HG03045 (cell line): ENCODE measurements at regions not wholly inside any gene's neighbourhood (a gene's known extent, or its start where the extent isn't known, plus 50 kb on each side); places are given as distances from the start of the nearest gene placed in this dataset.
"Not testable (repeated sequence)": the region's sequence is repeated elsewhere in the genome, so short reads cannot be mapped to it uniquely, and the experiment has no call there.

Source experiments
- ATAC-seq: cut with Tn5 transposase; IDR thresholded peaks from one replicate; pipeline ENCODE4 v1.9.1; 2021; ENCODE audit warnings: mild to moderate bottlenecking, moderate library complexity; ENCODE audit not compliant: unreplicated experiment

DNA sequence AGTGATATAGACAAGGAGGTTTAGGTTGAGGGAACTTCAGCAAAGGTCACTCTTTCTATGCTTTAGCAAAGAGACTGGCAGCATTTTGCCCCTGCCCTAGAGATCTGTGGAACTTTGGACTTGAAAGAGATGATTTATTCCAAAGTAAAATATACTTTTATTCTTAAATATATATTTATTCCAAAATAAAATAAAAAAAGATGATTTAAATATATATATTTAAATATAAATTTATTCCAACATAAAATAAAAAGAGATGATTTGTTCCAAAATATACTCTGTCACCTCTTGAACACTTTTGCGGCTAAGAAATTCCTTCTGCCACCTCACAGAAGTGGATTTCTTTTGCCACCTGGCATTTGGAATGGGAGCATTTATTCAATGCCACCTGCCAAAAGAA is 521.3 kb upstream of the CHORDC1 start:
- ATAC-seq, result no peak

DNA sequence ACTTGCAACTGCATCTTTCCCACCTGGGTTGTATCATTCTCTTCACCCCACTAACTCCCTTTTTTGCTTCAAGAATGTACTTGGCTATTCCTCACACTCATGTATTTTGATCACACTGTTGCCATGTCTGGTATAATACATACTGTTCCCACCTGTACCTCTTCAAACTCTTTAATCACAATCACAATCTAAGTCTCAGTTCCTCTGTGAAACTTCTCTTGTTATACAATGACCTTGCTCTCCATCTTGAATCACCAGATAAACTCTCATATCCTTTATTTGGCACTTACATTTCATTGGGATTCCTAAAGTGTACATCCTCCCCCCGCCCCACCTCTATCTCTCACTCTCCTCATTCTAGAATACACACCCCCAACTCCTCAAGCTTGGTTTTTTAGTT is 516.0 kb upstream of the CHORDC1 start:
- no peak for ATAC-seq

DNA sequence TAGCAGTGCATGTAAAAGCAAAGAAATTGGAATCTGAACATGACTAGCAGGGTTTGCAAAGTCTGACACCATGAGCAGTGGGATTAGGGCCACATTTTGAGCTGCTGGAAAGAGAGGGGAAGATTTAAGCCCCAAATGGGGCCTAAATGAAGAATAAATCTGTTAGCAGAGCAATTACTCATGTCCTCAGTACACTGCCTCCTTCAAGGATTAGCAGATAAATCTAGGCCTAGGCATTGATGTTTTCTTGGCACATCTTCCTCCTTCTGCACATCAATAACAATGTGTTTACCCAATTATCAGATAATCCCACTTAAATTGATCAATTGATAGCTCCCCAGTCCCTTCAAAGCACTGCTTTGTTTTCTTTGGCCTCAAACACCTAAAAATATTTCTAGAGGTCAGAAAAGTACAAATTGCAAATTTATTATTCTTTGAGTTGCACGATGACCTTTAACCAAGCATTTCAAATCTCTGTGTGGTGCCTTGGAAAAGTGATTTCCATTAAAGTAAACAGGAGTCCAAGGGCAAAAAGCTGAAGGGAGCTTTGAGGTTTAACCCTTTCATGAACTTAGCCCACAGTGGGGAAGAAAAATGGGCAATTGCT is 514.7 kb upstream of the CHORDC1 start:
- no peak for ATAC-seq

DNA sequence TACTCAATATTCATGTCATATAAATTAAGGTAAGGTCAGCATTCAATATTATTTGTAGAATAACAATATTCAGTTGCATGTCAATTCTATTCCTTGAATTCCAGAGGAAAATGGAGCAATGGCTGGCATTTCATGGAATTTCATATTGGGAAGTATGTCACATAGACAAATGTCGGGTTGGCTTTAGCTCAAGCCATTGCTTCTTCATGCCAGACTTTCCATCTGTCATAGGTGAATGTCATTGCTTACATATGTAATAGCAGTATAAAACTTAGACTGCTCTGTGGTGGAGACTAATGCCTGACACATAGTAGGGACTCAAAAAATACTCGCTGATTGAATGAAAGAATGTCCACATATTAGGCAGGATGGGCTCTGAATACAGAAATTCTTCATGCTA is 509.6 kb upstream of the CHORDC1 start:
- no peak for ATAC-seq

DNA sequence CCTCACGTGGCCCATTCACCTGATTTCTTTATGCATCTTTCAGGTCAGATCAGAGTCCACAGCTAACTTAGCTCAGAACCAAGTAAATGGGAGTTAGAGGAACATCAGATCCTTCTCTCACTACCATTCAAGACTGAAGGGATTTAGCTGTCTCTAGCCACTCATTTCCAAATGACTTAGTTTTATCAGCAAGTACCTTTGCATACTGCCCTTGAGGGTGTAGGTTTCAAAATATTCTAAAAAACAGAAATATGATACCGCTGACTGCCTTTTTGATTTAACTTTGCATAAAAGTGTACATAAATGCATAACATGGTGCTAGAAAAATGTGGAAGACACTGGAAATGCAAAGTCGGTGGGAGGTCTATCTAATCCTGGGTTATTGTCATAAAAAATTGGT is 500.6 kb upstream of the CHORDC1 start:
- ATAC-seq, result no peak

DNA sequence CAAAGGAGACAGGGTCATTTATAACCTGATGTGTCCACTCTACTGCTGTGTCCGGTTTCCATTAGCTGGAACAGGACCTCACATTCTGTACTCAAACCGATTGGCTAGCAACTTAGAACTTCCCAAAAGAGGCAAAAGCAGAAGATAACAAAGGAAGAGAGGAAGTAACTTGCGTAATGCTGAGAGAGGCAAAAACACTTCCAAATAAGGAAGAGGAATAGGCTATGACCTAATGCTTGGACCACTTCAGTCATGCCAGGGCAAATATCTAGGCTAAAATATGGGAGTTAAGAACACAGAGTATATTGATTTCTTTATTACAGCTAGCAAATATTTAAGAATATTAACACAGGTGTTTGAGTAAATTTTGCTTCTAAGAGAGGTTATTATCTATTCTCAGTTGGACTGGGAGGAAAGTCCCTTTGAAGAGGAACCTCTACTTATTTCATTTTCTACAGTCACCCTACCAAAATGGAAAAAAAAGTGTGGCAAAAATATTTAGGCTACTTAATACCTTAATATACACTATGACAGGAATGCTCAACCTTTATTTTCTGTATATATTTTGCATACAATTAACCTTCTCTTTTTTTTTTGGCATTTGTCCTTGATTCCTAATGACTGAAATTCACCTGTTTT is 499.8 kb upstream of the CHORDC1 start:
- ATAC-seq, result no peak

DNA sequence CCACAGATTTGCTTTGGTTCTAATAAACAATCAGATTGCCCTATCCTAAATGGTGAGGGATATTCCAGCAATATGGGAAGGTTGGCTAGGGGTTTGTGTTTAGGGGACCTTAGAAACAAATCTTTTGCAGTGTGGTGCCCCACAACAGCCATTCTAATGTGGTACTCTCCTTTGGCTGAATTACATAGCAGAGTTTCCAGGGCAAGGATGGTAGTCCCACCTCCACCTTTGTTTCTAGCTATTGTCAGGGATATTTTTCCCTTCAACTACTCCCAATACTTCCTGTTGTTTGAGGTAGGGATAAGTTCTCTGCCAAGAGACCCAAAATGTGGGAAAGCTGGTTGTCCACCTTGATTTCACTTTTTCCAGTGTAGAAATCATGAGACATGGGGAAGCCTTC is 494.7 kb upstream of the CHORDC1 start:
- ATAC-seq, result no peak

DNA sequence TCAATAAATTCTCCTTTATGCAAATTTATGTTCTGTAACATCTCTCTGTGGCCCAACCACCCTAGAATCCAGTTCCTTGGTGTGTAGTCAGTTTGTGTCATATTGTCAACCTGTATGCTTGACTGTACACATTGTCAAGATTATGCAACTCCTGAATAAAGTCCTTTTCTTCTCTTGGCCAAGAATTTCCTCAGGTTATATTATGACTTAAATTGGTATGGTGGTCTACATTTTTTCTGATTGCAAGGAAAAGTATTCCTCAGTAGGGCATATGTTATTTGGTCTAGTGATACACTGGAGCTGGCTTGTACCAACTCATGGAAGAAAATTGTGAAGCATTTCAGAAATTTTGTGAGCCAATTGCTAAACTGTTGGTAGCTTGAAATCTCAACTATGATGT is 482.8 kb upstream of the CHORDC1 start:
- ATAC-seq, result no peak

DNA sequence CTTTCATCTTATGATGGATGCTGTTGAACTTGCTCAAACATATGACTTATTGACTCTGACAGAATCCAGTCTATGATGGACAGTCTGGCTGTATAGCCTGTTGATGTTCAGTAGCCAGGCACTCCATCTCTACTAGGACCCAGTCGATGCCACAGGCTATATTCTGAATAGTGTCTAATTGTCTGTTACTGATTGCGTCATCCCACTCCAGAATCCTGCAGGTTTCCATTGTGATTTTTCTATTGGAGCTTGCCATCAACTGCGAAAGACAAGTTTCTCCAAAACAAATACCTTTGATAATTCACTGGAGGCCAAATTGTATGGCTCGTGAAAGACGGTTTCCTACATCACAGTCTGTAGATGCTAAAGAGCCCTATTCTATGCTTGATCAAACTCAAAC is 481.7 kb upstream of the CHORDC1 start:
- ATAC-seq, result no peak

DNA sequence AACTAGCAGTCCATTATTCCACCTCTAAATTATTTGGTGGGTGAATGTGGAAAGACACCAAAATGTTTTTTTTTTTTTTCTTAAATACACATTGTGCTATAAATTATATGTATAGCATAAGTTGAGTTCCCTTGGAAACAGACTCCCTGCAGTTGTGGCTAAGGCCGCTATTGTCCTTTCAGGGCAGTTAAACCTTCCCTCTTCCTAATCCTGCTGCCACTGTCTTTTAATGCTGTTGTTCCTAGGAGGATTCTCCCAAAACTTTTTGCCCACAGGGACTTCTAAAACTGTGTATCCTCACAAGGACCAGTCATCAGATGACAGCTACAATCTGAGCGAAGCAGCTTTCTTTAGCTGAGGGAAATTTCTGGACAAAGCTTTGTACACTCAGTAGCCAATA is 478.9 kb upstream of the CHORDC1 start:
- ATAC-seq, result no peak

DNA sequence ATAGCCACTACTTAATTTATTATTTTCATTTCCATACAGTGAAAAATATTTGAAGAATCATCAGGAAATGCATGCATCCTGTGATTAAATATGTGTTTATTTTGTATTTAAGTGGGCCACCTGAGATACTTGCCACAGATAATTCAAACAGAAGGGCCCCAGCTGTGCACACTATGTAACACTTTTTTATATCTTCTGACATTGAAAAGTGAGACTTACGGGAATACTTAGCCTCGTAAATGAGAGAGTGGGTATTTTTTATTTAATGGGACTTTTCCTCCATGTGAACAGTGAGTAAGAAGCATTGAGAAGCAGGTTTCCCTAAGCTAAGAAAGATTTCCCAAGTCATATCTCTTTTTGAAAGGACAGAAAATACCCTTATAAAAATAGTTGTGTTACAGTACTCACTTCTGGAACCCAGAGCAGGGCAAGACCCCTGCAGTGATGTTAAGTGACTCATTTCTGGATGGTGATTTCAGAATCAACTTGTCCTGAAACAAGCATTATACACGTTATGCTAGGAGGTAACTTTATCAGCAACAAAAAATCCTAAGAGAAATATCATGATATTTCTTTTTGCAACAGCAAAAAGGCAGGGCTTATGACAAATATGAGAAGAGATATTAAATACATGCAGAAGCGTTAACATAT is 478.1 kb upstream of the CHORDC1 start:
- ATAC-seq, result peak; percentile 77

DNA sequence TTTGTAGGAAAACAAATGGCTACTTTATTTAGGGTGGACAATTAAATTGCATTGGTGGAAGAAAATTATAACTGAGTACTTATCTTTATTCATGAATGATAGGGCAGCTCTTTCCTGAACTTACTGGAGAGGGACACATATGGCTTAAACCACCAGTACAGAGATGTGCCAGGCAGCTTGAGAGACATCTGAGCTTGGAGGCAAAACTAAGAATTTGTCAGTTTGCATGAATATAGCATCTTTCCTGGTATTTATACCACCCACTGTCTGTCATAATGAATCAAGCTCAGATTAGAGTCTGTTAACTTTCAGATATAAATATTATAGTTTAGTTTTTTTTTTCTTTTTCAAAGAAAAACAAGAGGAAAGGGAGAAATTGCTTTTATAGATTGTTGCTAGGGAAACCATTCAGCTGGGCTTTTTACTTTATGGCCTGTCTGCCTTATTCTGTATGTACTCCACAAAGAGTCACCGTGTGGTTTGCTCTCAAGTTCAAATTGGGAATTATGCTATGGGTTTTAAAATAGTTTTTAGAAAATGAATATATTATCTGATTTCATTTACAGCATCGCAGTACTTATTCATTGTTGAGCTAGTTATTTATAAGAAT is 477.0 kb upstream of the CHORDC1 start:
- ATAC-seq, result no peak

DNA sequence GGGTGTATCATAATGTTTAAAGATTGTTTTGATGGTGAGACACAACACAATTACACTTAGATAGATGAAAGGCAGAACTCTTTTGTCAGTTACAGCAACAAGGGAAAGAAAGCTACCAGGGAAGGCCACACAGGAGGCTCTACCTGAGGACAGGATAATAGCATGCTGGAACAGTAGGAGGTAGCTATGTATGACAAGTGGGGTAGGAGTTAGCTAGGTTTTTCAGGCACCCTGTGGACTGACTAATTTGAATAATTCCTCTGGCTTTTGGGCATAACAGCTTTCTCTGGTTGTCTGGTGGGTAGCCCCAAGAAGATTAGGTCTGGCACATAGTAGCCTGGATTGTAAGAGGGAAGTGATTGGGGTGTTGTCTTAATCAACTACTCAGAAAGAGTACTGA is 475.4 kb upstream of the CHORDC1 start:
- ATAC-seq, result no peak

DNA sequence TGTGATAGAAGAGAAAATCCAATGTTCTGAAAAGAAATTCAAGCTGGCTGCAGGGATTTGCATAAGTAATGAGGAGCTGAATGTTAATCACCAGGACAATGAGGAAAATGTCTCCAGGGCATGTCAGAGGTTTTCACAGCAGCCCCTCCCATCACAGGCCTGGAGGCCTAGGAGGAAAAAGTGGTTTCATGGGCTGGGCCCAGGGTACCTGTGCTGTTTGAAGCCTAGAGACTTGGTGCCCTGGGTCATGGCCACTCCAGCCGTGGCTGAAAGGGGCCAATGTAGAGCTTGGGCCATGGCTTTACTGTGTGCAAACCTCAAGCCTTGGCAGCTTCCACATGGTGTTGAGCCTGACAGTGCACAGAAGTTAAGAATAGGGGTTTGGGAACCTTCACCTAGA is 452.6 kb upstream of the CHORDC1 start:
- not testable (repeated sequence) for ATAC-seq

DNA sequence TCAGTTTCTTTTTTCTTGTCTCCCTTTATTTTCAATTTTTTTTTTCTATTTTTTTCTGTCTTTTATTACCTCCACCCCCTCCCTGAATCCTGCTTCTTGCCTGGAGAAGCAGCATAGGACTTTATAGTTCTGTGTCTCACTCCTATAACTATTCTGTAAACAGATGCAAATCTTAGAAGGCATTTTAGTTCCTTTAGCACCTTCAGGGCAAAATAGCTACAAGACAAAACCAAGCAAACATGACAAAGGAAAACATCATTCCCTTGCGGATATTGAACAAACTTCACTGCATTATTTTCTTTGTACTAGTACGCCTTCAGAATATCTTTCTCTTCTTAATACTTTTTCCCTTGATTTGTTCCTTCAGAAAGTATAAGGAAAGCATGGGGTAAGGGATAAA is 446.2 kb upstream of the CHORDC1 start:
- no peak for ATAC-seq

DNA sequence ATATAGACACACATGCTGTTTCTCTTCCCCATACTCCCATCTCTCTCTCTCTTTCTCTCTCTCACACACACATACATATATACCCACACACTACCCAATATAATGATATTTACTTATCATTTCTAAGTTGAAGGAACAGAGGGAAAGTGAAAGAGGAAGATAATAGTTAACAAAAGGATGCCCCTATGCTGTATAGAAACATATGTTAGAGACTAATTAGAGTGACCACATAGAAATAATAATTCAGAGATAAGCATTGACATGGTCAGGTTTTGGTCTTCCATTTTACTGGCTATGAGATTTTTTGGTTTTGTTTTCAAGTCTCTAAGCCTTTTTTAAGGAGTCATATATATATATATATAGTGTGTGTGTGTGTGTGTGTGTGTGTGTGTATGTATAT is 445.7 kb upstream of the CHORDC1 start:
- ATAC-seq, result no peak

DNA sequence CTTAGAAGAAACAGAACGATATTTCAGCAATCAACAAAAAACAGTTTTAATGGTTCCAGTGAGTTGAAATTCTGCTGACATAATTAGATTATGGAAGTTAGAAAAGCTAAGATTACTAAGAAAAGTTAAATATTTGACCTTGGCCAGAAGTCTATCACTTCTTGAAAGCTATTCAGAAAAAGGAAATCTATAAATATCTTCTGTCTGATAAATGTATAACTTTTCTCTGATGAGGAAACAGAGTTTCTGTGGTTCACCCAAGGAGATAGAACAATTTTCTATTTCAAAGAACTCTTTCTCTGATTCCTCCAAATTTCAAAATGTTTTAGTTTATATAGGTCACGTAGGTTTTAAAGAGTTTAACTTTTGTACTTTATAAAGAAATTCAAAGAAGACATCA is 438.4 kb upstream of the CHORDC1 start:
- ATAC-seq, result no peak

DNA sequence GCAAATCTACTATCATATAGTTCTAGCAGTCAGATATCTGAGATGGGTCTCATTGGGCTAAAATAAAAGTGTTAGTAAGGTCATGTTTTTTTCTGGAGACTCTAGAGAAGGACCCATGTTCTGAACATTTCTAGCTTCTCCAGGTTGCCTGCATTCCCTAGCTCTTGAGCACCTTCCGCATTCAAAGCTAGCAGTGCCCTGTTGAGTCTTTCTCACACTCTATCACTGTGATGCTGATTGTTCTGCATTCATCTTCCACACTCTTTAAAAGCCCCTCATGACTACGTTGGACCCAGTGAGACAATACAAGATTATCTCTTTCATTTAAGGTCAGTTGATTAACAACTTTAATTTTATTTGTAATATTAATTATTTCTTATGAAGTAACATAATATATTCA is 433.3 kb upstream of the CHORDC1 start:
- no peak for ATAC-seq

DNA sequence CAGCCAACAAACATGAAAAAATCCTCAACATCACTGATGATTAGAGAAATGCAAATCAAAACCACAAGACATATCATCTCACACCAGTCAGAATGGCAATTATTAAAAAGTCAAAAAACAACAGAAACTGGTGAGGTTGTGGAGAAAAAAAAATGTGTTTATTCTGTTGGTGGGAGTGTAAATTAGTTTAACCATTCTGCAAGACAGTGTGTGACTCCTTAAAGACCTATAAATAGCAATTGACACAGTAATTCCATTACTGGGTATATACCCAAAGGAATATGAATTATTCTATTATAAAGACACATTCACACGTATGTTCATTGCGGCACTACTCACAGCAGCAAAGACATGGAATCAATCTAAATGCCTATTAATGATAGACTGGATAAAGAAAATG is 427.3 kb upstream of the CHORDC1 start:
- ATAC-seq, result no peak

DNA sequence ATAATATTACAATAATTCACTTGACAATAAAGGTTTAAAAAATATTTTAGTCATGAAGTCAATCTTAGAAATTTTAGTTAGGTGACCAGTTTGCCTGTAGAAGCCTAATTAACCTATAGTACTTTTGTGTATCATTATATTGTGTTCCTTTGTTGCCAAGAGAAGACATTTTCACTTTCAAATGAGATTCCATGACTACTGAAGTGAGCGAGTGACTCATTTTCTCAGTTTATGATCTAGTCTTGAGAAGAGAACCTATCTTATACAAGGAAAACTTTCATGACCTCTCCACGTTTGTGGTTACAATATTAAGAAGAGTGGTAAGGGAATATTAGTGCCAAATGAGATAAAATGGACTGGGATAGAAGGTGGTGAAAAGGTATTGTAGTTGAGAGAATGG is 423.9 kb upstream of the CHORDC1 start:
- ATAC-seq, result no peak

DNA sequence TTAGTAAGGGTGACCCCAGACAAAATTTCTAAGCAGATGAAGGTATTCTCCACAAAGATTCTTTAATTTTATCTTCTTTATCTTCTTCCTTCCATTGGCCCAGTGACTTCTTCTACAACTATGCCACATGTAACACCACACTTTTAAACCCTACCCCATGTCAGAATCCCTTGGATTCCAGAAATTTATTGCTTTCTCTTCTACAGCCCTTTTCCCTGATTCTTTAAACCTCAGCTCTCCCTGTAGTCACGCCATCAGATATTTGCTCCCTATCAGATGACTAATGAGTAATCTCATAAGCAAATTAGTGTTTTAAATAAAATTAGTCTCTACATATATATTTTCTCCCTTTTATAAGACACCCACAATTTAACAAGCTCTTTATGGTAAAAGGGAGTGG is 423.4 kb upstream of the CHORDC1 start:
- ATAC-seq, result no peak

DNA sequence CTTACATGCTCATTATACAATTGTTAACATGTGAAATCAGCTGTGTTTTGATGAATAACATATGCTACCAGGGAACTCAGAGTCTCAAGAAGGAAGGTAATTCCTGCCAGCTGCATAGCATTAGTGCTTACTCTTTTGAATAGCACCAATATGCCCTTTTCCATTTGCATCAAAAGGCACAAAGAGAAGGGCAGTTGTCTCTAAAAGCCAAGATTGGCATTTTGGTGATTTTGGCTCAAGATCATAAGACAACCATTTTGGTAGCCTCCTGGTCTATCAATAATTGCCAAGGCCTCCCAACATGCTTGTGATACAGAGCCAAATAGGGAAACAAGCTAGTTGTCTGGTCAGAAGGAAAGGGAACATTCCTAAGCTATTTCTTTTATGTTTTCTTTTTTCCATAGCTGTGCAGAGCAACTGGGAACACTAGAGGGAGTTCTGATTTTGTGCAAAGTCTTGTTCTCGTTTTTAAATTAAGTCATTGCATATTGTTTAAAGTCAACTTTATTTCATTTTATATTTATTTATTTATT is 416.7 kb upstream of the CHORDC1 start:
- no peak for ATAC-seq
